HG03135 (cell line): ENCODE measurements at regions not wholly inside any gene's neighbourhood (a gene's known extent, or its start where the extent isn't known, plus 50 kb on each side); places are given as distances from the start of the nearest gene placed in this dataset.

Experiments used
- ATAC-seq: cut with Tn5 transposase; IDR thresholded peaks from one replicate; pipeline ENCODE4 v1.9.1; 2021; ENCODE audit warnings: mild to moderate bottlenecking, moderate library complexity; ENCODE audit not compliant: unreplicated experiment

GRCh38 chr4:107330916-107331315 is 294.8 kb upstream of the DKK2 start:
- no peak for ATAC-seq

- ATAC-seq: no peak
Measured at GRCh38 chr4:107319386-107319785, 283.3 kb upstream of the DKK2 start.

- ATAC-seq: no peak
Measured at GRCh38 chr4:107318078-107318477, 282.0 kb upstream of the DKK2 start.

- no peak for ATAC-seq
Measured at GRCh38 chr4:107317611-107318010, 281.5 kb upstream of the DKK2 start.

- ATAC-seq: no peak
Measured at GRCh38 chr4:107315584-107315983, 279.5 kb upstream of the DKK2 start.

- ATAC-seq: no peak
Measured at GRCh38 chr4:107314156-107314555, 278.0 kb upstream of the DKK2 start.

- no peak for ATAC-seq
Measured at GRCh38 chr4:107312366-107312765, 276.3 kb upstream of the DKK2 start.

GRCh38 chr4:107304699-107305286 is 268.7 kb upstream of the DKK2 start:
- ATAC-seq: no peak

GRCh38 chr4:107299646-107300045 is 263.5 kb upstream of the DKK2 start:
- ATAC-seq: no peak

- no peak for ATAC-seq
Measured at GRCh38 chr4:107292979-107293378, 256.9 kb upstream of the DKK2 start.

GRCh38 chr4:107283587-107284559 is 247.8 kb upstream of the DKK2 start:
- no peak for ATAC-seq

- ATAC-seq: no peak
Measured at GRCh38 chr4:107279733-107280132, 243.6 kb upstream of the DKK2 start.

- no peak for ATAC-seq
Measured at GRCh38 chr4:107278791-107279483, 242.8 kb upstream of the DKK2 start.

- no peak for ATAC-seq
Measured at GRCh38 chr4:107276052-107276451, 239.9 kb upstream of the DKK2 start.

GRCh38 chr4:107275225-107275624 is 239.1 kb upstream of the DKK2 start:
- no peak for ATAC-seq

GRCh38 chr4:107270614-107271013 is 234.5 kb upstream of the DKK2 start:
- ATAC-seq: no peak

GRCh38 chr4:107269175-107269574 is 233.1 kb upstream of the DKK2 start:
- no peak for ATAC-seq

- ATAC-seq: no peak
Measured at GRCh38 chr4:107265859-107266258, 229.7 kb upstream of the DKK2 start.

GRCh38 chr4:107261241-107261874 is 225.2 kb upstream of the DKK2 start:
- no peak for ATAC-seq

- no peak for ATAC-seq
Measured at GRCh38 chr4:107258359-107258758, 222.2 kb upstream of the DKK2 start.

GRCh38 chr4:107255596-107255995 is 219.5 kb upstream of the DKK2 start:
- no peak for ATAC-seq
